ENCODE measurements at regions not wholly inside any gene's neighbourhood (a gene's known extent, or its start where the extent isn't known, plus 50 kb on each side); places are given as distances from the start of the nearest gene placed in this dataset.
"Not testable (repeated sequence)": the region's sequence is repeated elsewhere in the genome, so short reads cannot be mapped to it uniquely, and the experiment has no call there.

DNA sequence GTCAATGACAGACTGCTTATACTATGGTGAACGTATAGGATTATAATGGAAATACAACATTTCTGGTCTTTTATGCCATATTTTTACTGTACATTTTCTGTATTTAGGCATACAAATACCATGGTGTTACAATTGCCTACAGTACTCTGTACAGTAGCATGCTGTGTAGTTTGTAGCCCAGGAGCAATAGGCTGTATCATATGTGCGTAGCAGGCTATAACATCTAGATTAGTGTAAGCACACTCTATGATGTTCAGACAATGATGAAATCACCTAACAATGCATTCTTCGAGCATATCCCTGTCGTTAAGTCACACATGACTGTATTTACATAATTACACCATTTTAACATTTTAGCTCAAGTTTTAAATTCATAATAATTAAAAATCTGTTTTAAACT is 556.6 kb upstream of the ZNF804A start:
- no peak overlapping the region for H3K27ac ChIP-seq
- TF ChIP-seq, protein P1, sequence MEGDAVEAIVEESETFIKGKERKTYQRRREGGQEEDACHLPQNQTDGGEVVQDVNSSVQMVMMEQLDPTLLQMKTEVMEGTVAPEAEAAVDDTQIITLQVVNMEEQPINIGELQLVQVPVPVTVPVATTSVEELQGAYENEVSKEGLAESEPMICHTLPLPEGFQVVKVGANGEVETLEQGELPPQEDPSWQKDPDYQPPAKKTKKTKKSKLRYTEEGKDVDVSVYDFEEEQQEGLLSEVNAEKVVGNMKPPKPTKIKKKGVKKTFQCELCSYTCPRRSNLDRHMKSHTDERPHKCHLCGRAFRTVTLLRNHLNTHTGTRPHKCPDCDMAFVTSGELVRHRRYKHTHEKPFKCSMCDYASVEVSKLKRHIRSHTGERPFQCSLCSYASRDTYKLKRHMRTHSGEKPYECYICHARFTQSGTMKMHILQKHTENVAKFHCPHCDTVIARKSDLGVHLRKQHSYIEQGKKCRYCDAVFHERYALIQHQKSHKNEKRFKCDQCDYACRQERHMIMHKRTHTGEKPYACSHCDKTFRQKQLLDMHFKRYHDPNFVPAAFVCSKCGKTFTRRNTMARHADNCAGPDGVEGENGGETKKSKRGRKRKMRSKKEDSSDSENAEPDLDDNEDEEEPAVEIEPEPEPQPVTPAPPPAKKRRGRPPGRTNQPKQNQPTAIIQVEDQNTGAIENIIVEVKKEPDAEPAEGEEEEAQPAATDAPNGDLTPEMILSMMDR (IDR thresholded peaks at IDR 0.05), result no peak
- no peaks in the 10 kb centered on the region for H3K36me3 ChIP-seq
- DNase-seq (ENCODE audit: low spot score) (no peak), ATAC-seq (ENCODE audit: insufficient number of reproducible peaks, low FRiP score, low read depth) (no peak)
- H3K9me3 ChIP-seq, result no peaks in the 10 kb centered on the region
- no peaks in the 10 kb centered on the region for H3K27me3 ChIP-seq (replicated peaks; ENCODE audit: insufficient read depth)
- H3K4me3 ChIP-seq, result no peak overlapping the region
- no peaks in the 10 kb centered on the region for H3K4me1 ChIP-seq (ENCODE audit: control insufficient read depth in 1 of 2, low read depth in 2 of 2)

GRCh38 chr2:184047536-184047935 is 550.8 kb upstream of the ZNF804A start:
- Histone ChIP-seq H3K36me3 (no peaks in the 10 kb centered on the region), H3K27me3 (replicated peaks; ENCODE audit: insufficient read depth) (no peaks in the 10 kb centered on the region), H3K4me3 (no peak overlapping the region), H3K4me1 (ENCODE audit: control insufficient read depth in 1 of 2, low read depth in 2 of 2) (no peaks in the 10 kb centered on the region), H3K27ac (no peak overlapping the region), H3K9me3 (no peaks in the 10 kb centered on the region)
- ATAC-seq (ENCODE audit: insufficient number of reproducible peaks, low FRiP score, low read depth) (no peak), DNase-seq (ENCODE audit: low spot score) (no peak)
- TF ChIP-seq, protein P1 (IDR thresholded peaks at IDR 0.05), result no peak

- Histone ChIP-seq H3K36me3 (no peaks in the 10 kb centered on the region), H3K27me3 (replicated peaks; ENCODE audit: insufficient read depth) (no peaks in the 10 kb centered on the region), H3K9me3 (no peaks in the 10 kb centered on the region), H3K27ac (no peak overlapping the region), H3K4me3 (no peak overlapping the region), H3K4me1 (ENCODE audit: control insufficient read depth in 1 of 2, low read depth in 2 of 2) (no peaks in the 10 kb centered on the region)
- DNase-seq (ENCODE audit: low spot score) (no peak), ATAC-seq (ENCODE audit: insufficient number of reproducible peaks, low FRiP score, low read depth) (peak; percentile 6)
- TF ChIP-seq, protein P1 (IDR thresholded peaks at IDR 0.05), result no peak
Observed at GRCh38 chr2:184049566-184049965, 548.8 kb upstream of the ZNF804A start.

- H3K27me3 ChIP-seq (replicated peaks; ENCODE audit: insufficient read depth), result no peaks in the 10 kb centered on the region
- H3K4me1 ChIP-seq (ENCODE audit: control insufficient read depth in 1 of 2, low read depth in 2 of 2), result no peaks in the 10 kb centered on the region
- DNase-seq (ENCODE audit: low spot score), result no peak
- no peaks in the 10 kb centered on the region for H3K9me3 ChIP-seq
- H3K36me3 ChIP-seq, result no peaks in the 10 kb centered on the region
- no peak overlapping the region for H3K27ac ChIP-seq
- TF ChIP-seq, protein P1 (IDR thresholded peaks at IDR 0.05), result no peak
- ATAC-seq (ENCODE audit: insufficient number of reproducible peaks, low FRiP score, low read depth), result no peak
- H3K4me3 ChIP-seq, result no peak overlapping the region
Observed at GRCh38 chr2:184053326-184053725, 545.0 kb upstream of the ZNF804A start.

DNA sequence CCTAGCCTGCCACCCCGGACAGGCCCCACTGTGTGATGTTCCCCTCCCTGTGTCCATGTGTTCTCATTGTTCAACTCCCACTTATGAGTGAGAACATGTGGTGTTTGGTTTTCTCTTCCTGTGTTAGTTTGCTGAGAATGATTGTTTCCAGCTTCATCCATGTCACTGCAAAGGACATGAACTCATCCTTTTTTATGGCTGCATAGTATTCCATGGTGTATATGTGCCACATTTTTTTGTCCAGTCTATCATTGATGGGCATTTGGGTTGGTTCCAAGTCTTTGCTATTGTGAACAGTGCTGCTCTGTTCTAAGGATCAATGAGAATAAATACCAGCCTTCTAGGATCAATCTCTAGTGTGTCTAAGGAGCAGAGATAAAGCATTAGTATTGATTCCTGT is 543.9 kb upstream of the ZNF804A start:
- not testable (repeated sequence) for H3K4me1 ChIP-seq (ENCODE audit: control insufficient read depth in 1 of 2, low read depth in 2 of 2)

GRCh38 chr2:184057910-184058309 is 540.4 kb upstream of the ZNF804A start:
- ATAC-seq (ENCODE audit: insufficient number of reproducible peaks, low FRiP score, low read depth), result no peak
- no peak for DNase-seq (ENCODE audit: low spot score)
- Histone ChIP-seq H3K4me1 (ENCODE audit: control insufficient read depth in 1 of 2, low read depth in 2 of 2) (no peaks in the 10 kb centered on the region), H3K4me3 (no peak overlapping the region), H3K36me3 (no peaks in the 10 kb centered on the region), H3K9me3 (no peaks in the 10 kb centered on the region), H3K27me3 (replicated peaks; ENCODE audit: insufficient read depth) (no peaks in the 10 kb centered on the region), H3K27ac (no peak overlapping the region)
- TF ChIP-seq, protein P1 (IDR thresholded peaks at IDR 0.05), result no peak

More for the DNA sequence above, 543.9 kb upstream of the ZNF804A start:
- ATAC-seq (ENCODE audit: insufficient number of reproducible peaks, low FRiP score, low read depth); H3K27ac ChIP-seq; H3K9me3 ChIP-seq; DNase-seq (ENCODE audit: low spot score); H3K4me3 ChIP-seq; H3K36me3 ChIP-seq; H3K27me3 ChIP-seq (replicated peaks; ENCODE audit: insufficient read depth): not testable (repeated sequence)

DNA sequence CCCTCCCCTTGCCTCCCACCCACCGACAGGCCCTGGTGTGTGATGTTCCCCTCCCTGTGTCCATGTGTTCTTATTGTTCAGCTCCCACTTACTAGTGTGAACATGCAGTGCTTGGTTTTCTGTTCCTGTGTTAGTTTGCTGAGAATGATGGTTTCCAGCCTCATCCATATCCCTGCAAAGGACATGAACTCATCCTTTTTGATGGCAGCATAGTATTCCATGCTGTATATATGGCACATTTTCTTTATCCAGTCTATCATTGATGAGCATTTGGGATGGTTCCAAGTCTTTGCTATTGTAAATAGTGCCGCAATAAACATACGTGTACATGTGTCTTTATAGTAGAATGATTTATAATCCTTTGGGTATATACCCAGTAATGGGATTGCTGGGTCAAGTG is 538.1 kb upstream of the ZNF804A start:
- H3K27me3 ChIP-seq (replicated peaks; ENCODE audit: insufficient read depth); H3K36me3 ChIP-seq; H3K4me3 ChIP-seq; H3K4me1 ChIP-seq (ENCODE audit: control insufficient read depth in 1 of 2, low read depth in 2 of 2); H3K9me3 ChIP-seq; DNase-seq (ENCODE audit: low spot score); ATAC-seq (ENCODE audit: insufficient number of reproducible peaks, low FRiP score, low read depth); H3K27ac ChIP-seq: not testable (repeated sequence)
